GM19438 (cell line): ENCODE measurements at regions not wholly inside any gene's neighbourhood (a gene's known extent, or its start where the extent isn't known, plus 50 kb on each side); places are given as distances from the start of the nearest gene placed in this dataset.

Source experiments
- ATAC-seq: cut with Tn5 transposase; IDR thresholded peaks from one replicate; pipeline ENCODE4 v1.9.1; 2021; ENCODE audit warnings: low read depth; ENCODE audit not compliant: unreplicated experiment

- no peak for ATAC-seq
Measured at GRCh38 chr13:74084375-74084935, 49.7 kb downstream of the KLF12 start.

GRCh38 chr13:74082741-74083160, 51.5 kb downstream of the KLF12 start:
- ATAC-seq = no peak

DNA sequence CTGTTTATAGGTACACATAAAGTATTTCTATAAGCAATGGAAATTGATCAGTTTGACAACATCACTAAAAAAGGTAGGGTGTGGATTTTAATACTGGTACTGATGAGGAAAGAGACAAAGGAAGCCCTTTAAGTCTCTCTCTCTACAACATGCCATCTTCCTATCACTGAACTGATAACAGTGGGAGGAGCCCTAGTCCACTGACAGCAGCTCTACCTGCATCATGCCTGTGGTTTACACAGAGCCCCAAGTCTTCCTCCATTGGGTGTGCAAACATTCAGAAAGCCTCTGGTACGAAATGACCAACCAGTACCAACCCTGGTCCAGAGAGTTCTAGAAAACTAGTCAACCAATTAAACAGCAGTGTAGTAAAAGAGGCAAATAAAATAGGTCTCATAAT, 53.4 kb downstream of the KLF12 start:
- ATAC-seq = no peak

DNA sequence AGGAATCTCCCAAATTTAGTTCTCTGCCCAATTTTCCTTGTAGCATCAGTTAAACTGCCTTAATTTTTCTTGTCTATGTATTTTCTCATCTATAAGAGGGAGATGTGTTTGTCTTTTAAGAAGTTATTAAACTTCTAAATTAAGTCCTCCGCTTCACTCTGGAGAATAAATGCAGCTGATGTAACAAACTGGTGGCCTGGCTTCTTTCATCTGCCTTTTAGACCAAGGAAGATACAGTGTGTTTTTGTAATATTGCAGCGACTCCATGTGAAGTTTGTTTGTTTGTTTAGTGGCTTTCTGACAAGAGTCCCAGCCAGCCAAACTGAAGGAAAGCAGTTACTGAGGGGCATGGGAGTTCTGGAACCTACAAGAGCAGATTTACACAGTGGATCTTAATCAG, 56.4 kb downstream of the KLF12 start:
- no peak for ATAC-seq

DNA sequence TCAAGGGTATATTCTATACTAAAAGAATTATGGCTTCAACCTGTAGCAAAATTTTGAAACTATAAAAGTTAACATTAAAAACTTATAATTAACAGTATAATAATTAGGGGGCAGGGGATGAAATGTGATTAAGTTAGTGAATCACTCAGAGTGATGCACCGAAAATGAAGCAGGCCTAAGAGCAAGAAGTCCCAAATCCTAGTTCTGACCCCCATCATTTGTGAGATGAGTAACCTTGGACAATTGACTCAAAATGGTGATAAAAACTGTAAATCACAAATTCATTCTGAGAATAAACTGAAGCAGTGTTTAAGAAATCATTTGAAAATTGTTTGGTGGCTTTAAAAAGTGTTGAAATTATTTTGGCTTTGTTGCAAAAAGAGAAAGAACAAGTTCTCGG, 56.8 kb downstream of the KLF12 start:
- ATAC-seq = no peak

DNA sequence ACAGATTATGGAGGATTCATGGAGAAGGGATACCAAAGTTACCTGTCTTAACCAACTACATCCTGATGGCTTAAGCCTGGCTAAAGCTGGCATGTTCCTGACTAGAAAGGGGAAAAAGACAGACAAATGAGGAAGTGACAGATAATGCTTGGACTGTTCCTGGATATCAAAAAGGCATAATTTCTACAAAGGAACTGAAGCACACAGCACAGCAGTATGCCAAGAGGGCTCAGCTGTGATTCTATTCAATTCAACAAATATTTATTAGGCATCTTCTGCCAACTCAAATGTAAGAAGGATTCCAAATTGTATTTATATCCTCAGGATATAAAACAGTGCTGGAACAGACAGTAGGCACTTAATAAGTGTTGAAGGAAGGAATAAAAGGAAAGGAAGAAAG, 59.5 kb downstream of the KLF12 start:
- no peak for ATAC-seq

DNA sequence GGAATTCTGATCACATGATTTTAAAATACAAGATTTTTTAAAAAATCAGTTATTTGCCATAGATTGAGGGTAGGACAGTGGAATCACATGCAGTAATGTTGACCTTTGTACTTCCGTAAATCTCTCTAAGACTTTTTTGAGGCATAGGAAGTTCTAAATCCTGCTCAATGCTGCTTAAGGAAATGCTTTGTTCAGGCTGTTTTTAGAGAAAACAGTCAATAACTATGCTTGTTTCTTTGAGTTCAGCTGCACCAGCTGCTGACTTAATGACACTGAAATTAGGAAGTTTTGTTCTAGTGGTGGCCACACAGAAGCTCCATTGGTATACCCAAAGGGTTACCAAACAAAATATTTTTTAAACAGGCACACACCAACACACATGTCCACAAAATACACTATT, 60.9 kb downstream of the KLF12 start:
- ATAC-seq = no peak

DNA sequence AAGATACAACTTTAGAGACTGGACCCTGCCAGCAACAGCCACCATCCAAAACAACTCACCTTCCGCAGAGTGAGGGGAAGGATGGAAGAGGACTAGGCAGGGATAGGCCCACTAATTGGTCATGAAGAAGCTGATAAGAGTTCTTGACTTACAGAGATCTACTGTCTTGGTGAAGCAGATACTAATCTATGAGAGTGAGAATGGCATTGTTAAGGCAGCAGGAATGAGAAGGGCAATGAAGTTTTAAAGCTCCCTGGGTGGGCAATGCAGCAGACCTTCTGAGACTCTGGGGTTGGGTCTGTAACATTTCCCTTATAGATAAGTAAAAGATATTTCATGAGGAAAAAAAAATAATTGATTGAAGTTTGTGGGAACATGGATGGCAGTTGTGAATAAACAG, 63.7 kb downstream of the KLF12 start:
- no peak for ATAC-seq

- no peak for ATAC-seq
Measured at GRCh38 chr13:74070065-74070464, 64.1 kb downstream of the KLF12 start.

DNA sequence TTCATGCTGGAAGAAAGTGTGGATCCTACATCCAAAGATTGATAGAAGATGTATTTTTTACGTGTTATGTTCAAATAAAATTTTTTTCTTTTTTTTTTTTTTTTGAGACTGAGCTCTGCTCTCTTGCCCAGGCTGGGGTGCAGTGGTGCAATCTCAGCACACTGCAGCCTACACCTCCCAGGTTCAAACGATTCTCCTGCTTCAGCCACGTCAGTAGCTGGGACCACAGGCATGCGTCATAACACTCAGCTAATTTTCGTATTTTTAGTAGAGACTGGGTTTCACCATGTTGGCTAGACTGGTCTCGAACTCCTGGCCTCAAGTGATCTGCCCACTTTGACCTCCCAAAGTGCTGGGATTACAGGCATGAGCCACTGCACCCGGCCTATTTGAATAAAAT, 65.7 kb downstream of the KLF12 start:
- no peak for ATAC-seq

- no peak for ATAC-seq
Measured at GRCh38 chr13:74067818-74068217, 66.4 kb downstream of the KLF12 start.

DNA sequence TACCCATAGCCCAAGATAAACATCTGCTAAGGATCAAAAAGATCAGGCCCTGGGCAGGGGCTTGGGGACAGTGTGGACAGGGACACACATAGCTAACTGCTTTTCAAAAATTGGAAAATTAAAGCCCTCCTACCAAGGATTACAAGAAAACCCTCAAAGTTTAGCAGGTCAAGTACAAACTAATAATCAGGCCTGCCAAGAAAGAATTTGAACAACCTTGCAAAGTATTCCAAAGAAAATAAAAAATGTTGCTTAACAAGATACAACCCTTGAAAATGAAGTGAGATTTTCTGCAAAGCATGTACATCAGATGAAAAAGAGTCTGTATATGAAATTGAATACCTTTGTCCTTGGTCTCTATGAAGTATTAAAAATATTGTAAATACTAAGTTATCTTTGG, 67.3 kb downstream of the KLF12 start:
- no peak for ATAC-seq

DNA sequence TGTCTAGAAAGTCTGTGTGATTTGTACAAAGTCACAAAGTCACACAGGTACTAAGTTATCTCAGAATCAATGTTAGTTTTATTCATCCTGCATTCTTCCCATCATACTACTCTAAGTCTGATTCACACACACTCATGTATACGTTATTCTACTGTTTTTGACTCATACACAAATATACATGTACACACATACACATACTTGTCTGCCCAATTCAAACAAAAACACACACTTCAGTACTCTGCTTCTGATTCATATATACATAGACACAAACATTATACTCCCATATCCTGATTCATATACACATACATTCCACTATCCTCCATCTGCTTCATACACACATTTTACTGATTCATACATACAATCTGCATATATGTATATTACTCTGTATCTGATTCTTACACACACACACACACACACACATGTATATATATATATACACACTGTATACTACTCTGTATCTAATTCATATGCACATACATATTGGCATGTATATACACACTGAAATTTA, 69.3 kb downstream of the KLF12 start:
- no peak for ATAC-seq

DNA sequence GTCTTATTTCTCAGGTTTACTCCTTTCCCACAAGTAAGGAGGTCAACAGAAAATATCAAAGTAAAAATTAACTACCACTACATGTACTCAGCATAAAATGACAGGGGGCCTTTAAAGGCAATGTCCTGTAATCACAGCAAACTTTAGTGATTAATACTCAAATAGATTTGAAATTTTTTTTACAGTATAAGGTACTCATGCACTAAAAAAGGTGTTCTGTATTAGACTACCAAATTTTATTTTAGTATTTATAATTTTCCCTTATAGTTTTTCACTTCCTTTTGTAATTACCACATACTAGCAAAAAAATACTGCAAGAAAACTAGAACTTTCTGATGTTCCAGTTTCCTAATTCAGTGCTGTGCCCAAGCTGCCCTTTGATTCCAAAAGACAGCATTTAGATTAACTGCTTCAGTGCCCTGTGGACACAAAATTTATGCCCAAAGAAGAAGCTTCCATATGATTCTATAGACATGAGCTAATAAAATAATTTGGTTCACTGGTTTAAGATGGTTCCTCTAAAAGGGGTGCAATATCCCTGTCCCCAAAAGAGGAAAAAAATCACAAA, 70.6 kb downstream of the KLF12 start:
- no peak for ATAC-seq

- ATAC-seq = peak; percentile 74
Measured at GRCh38 chr13:74062933-74063332, 71.3 kb downstream of the KLF12 start.

GRCh38 chr13:74061926-74062595, 72.1 kb downstream of the KLF12 start:
- peak; percentile 84 for ATAC-seq

- ATAC-seq = no peak
Measured at GRCh38 chr13:74056801-74057542, 77.2 kb downstream of the KLF12 start.

- ATAC-seq = no peak
Measured at GRCh38 chr13:74052402-74052928, 81.7 kb downstream of the KLF12 start.

- ATAC-seq = no peak
Measured at GRCh38 chr13:74048756-74049155, 85.4 kb downstream of the KLF12 start.

- no peak for ATAC-seq
Measured at GRCh38 chr13:74047931-74048600, 86.1 kb downstream of the KLF12 start.

- ATAC-seq = no peak
Measured at GRCh38 chr13:74046431-74046830, 87.8 kb downstream of the KLF12 start.
